ENCODE measurements at regions not wholly inside any gene's neighbourhood (a gene's known extent, or its start where the extent isn't known, plus 50 kb on each side); places are given as distances from the start of the nearest gene placed in this dataset.
A peak's percentile ranks its signal among the peaks of the same experiment; 100 is the strongest.

DNA sequence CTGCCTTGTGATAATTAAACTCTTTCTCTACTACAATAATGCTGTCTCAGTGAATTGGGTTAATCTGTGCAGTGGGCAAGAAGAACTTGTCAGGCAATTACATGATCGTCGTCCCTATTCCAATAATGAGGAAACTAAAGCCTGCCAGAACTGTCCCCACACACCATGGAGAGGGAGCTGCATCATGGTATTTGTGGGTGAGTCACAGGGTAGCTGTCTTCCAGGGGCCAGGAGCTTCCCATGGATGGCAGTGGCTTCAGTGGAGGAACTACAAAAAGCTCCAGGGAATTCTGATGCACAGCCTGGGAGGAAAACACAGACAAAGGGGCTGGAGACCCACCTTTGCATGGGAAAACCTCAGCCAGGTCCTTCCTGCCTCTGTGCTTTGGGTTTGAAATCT is 83.3 kb upstream of the C16orf82 start:
- Histone ChIP-seq H3K36me3 (ENCODE audit: control insufficient read depth, insufficient read depth, low read length) (no peaks in the 10 kb centered on the region), H3K27ac (ENCODE audit: insufficient read depth, low read length) (peak overlapping the region; percentile 3), H2AFZ (ENCODE audit: low read length) (no peak overlapping the region), H3K9ac (ENCODE audit: insufficient read depth, low read length) (no peak overlapping the region), H3K9me3 (ENCODE audit: control insufficient read depth, insufficient read depth, low read depth, low read length) (no peaks in the 10 kb centered on the region), H3K4me2 (ENCODE audit: extremely low read depth, insufficient read depth, low read length) (no peak overlapping the region), H3K27me3 (ENCODE audit: control insufficient read depth, insufficient read depth, low read length) (no peaks in the 10 kb centered on the region), H3K79me2 (ENCODE audit: control insufficient read depth, insufficient read depth, low read length) (no peaks in the 10 kb centered on the region), H3K4me1 (ENCODE audit: control insufficient read depth, extremely low read depth, insufficient read depth, low read length) (peaks cover 32% of the 10 kb centered on the region), H3K4me3 (replicated peaks in 1 of 4; ENCODE audit: control extremely low read depth in 1 of 4, insufficient read depth in 1 of 4, low read depth in 3 of 4, low read length in 4 of 4) (no peak overlapping the region), H4K20me1 (ENCODE audit: control insufficient read depth, extremely low read depth, insufficient read depth, low read length) (no peaks in the 10 kb centered on the region)
- TF ChIP-seq EZH2 (IDR thresholded peaks at IDR 0.05; ENCODE audit: low read length, missing control alignments): no peak
- TF ChIP-seq, protein P1, sequence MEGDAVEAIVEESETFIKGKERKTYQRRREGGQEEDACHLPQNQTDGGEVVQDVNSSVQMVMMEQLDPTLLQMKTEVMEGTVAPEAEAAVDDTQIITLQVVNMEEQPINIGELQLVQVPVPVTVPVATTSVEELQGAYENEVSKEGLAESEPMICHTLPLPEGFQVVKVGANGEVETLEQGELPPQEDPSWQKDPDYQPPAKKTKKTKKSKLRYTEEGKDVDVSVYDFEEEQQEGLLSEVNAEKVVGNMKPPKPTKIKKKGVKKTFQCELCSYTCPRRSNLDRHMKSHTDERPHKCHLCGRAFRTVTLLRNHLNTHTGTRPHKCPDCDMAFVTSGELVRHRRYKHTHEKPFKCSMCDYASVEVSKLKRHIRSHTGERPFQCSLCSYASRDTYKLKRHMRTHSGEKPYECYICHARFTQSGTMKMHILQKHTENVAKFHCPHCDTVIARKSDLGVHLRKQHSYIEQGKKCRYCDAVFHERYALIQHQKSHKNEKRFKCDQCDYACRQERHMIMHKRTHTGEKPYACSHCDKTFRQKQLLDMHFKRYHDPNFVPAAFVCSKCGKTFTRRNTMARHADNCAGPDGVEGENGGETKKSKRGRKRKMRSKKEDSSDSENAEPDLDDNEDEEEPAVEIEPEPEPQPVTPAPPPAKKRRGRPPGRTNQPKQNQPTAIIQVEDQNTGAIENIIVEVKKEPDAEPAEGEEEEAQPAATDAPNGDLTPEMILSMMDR (conservative IDR thresholded peaks at IDR 0.05 in 1 of 2, IDR thresholded peaks at IDR 0.05 in 1 of 2; ENCODE audit: low read depth in 1 of 2, low read length in 2 of 2): no peak
- DNase-seq (ENCODE audit: low read depth in 2 of 2): peak; percentile 46 to 78

DNA sequence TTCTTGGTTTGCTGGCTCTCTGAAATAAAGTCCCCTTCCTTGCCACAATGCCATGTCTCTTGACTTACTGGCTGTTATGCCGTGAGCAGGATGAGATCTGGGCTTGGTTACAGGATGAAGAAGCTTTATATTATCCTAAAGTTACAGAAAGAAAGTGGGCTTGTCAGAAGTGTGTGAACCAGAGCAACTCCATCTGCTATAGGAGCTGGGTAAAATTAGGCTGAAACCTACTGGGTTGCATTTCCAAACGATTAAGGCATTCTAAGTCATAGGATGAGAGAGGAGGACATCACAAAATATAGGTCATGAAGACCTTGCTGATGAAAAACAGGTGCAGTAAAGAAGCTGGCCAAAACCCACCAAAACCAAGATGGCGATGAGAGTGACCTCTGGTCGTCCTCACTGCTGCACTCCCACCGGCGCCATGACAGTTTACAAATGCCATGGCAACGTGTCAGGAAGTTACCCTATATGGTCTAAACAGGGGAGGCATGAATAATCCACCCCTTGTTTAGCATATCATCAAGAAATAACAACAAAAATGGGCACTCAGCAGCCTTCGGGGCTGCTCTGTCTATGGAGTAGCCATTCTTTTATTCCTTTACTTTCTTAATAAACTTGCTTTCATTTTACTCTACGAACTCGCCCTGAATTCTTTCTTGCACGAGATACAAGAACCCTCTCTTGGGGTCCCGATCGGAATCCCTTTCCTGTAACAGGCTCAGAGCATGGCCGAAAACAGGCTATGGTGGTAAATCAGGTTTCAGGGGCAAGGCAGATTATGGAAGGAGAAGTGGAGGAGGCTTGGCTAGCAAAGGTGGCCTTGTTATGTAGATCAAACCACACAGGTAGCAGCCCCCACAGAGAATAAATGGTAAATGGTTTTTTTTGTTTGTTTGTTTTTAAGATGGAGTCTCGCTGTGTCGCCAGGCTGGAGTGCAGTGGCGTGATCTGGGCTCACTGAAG is 81.3 kb upstream of the C16orf82 start:
- TF ChIP-seq, protein P1 (conservative IDR thresholded peaks at IDR 0.05 in 1 of 2, IDR thresholded peaks at IDR 0.05 in 1 of 2; ENCODE audit: low read depth in 1 of 2, low read length in 2 of 2): no peak
- no peak for TF ChIP-seq EZH2 (IDR thresholded peaks at IDR 0.05; ENCODE audit: low read length, missing control alignments)
- Histone ChIP-seq H2AFZ (ENCODE audit: low read length) (no peak overlapping the region), H3K27me3 (ENCODE audit: control insufficient read depth, insufficient read depth, low read length) (no peaks in the 10 kb centered on the region), H3K9me3 (ENCODE audit: control insufficient read depth, insufficient read depth, low read depth, low read length) (no peaks in the 10 kb centered on the region), H3K27ac (ENCODE audit: insufficient read depth, low read length) (peak overlapping the region; percentile 24), H3K36me3 (ENCODE audit: control insufficient read depth, insufficient read depth, low read length) (no peaks in the 10 kb centered on the region), H3K9ac (ENCODE audit: insufficient read depth, low read length) (no peak overlapping the region), H3K4me3 (replicated peaks in 1 of 4; ENCODE audit: control extremely low read depth in 1 of 4, insufficient read depth in 1 of 4, low read depth in 3 of 4, low read length in 4 of 4) (no peak overlapping the region), H3K79me2 (ENCODE audit: control insufficient read depth, insufficient read depth, low read length) (no peaks in the 10 kb centered on the region), H3K4me1 (ENCODE audit: control insufficient read depth, extremely low read depth, insufficient read depth, low read length) (peaks cover 33% of the 10 kb centered on the region), H3K4me2 (ENCODE audit: extremely low read depth, insufficient read depth, low read length) (no peak overlapping the region), H4K20me1 (ENCODE audit: control insufficient read depth, extremely low read depth, insufficient read depth, low read length) (no peaks in the 10 kb centered on the region)
- no peak for DNase-seq (ENCODE audit: low read depth in 2 of 2)

DNA sequence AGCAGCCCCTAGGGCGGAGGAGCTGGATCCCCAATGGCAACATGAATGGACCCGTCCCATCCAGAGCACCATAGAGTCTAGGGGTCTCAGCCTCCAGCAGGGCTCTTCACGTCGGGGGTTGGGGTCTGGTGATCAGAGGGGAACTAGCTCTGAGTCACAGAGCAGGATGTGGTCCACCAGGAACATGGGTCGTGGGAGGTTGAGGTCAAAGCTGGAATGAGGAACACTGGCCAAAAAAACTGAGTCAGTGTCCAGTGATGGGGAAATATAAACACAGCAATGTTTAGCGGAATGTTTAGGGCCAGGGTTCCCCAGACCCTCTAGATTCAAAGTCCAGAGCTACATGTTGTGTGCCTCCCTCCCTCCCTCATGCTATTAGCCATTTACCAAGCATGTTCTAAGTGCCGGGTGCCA is 79.1 kb upstream of the C16orf82 start:
- Histone ChIP-seq H3K9me3 (ENCODE audit: control insufficient read depth, insufficient read depth, low read depth, low read length) (no peaks in the 10 kb centered on the region), H4K20me1 (ENCODE audit: control insufficient read depth, extremely low read depth, insufficient read depth, low read length) (no peaks in the 10 kb centered on the region), H3K79me2 (ENCODE audit: control insufficient read depth, insufficient read depth, low read length) (no peaks in the 10 kb centered on the region), H3K4me3 (replicated peaks in 1 of 4; ENCODE audit: control extremely low read depth in 1 of 4, insufficient read depth in 1 of 4, low read depth in 3 of 4, low read length in 4 of 4) (no peak overlapping the region), H3K4me2 (ENCODE audit: extremely low read depth, insufficient read depth, low read length) (peak overlapping the region; percentile 23), H3K9ac (ENCODE audit: insufficient read depth, low read length) (no peak overlapping the region), H3K36me3 (ENCODE audit: control insufficient read depth, insufficient read depth, low read length) (no peaks in the 10 kb centered on the region), H3K4me1 (ENCODE audit: control insufficient read depth, extremely low read depth, insufficient read depth, low read length) (peaks cover 26% of the 10 kb centered on the region), H2AFZ (ENCODE audit: low read length) (no peak overlapping the region), H3K27me3 (ENCODE audit: control insufficient read depth, insufficient read depth, low read length) (no peaks in the 10 kb centered on the region), H3K27ac (ENCODE audit: insufficient read depth, low read length) (peak overlapping the region; percentile 76)
- DNase-seq (ENCODE audit: low read depth in 2 of 2): peak; percentile 89 to 92
- no peak for TF ChIP-seq EZH2 (IDR thresholded peaks at IDR 0.05; ENCODE audit: low read length, missing control alignments)
- TF ChIP-seq, protein P1 (conservative IDR thresholded peaks at IDR 0.05 in 1 of 2, IDR thresholded peaks at IDR 0.05 in 1 of 2; ENCODE audit: low read depth in 1 of 2, low read length in 2 of 2): no peak

All from fibroblast of lung (primary cell).